ENCODE measurements at regions not wholly inside any gene's neighbourhood (a gene's known extent, or its start where the extent isn't known, plus 50 kb on each side); places are given as distances from the start of the nearest gene placed in this dataset.
A peak's percentile ranks its signal among the peaks of the same experiment; 100 is the strongest.
"Not testable (repeated sequence)": the region's sequence is repeated elsewhere in the genome, so short reads cannot be mapped to it uniquely, and the experiment has no call there.

- TF ChIP-seq CTCF (conservative IDR thresholded peaks at IDR 0.05; ENCODE audit: low read depth, low read length) (no peak), EZH2 (IDR thresholded peaks at IDR 0.05; ENCODE audit: low read length, unreplicated experiment) (no peak), EZH2phosphoT487 (IDR thresholded peaks at IDR 0.05; ENCODE audit: borderline replicate concordance, low read length) (no peak)
- no peak overlapping the region for H3K4me3 ChIP-seq (ENCODE audit: low read length)
- no peaks in the 10 kb centered on the region for H3K9me2 ChIP-seq (replicated peaks; ENCODE audit: low read length)
- CTCF ChIA-PET: no interaction called here
- BruUV-seq (replicated peaks): no TSS peak
- peak overlapping the region; percentile 42 for H3K27ac ChIP-seq (ENCODE audit: low read length)
- H4K20me1 ChIP-seq (ENCODE audit: low read length): no peaks in the 10 kb centered on the region
- no peaks in the 10 kb centered on the region for H3K36me3 ChIP-seq (ENCODE audit: low read depth, low read length)
- no peaks in the 10 kb centered on the region for H3K27me3 ChIP-seq (ENCODE audit: low read length)
- H3K9me3 ChIP-seq (ENCODE audit: low read length): no peaks in the 10 kb centered on the region
- POLR2A ChIA-PET (ENCODE audit: unreplicated experiment): no interaction called here
- peaks cover 19% of the 10 kb centered on the region for H3K4me1 ChIP-seq (ENCODE audit: insufficient read depth, low read length)
- no peak overlapping the region for H3K9ac ChIP-seq (ENCODE audit: low read length)
- H3F3A ChIP-seq (ENCODE audit: low read length, unreplicated experiment): no peaks in the 10 kb centered on the region
- no peaks in the 10 kb centered on the region for H3K79me2 ChIP-seq (ENCODE audit: low read length)
- intact Hi-C loops (cut with micrococcal nuclease): no loop called here
- ATAC-seq (peak; percentile 75), DNase-seq (peak; percentile 84)
- H3K4me2 ChIP-seq (ENCODE audit: low read length): peak overlapping the region; percentile 17; the same call in 1 of the 2 replicates
- H2AFZ ChIP-seq (ENCODE audit: low read length): peak overlapping the region; percentile 35
Measured at GRCh38 chr18:60064271-60064670, 164.5 kb downstream of the PMAIP1 start.

GRCh38 chr18:60062831-60063230 lies 163.0 kb downstream of the PMAIP1 start:
- H2AFZ ChIP-seq (ENCODE audit: low read length); H3K9me3 ChIP-seq (ENCODE audit: low read length); BruUV-seq (replicated peaks); H3F3A ChIP-seq (ENCODE audit: low read length, unreplicated experiment); H3K27me3 ChIP-seq (ENCODE audit: low read length); H3K36me3 ChIP-seq (ENCODE audit: low read depth, low read length); H3K9me2 ChIP-seq (replicated peaks; ENCODE audit: low read length); H3K27ac ChIP-seq (ENCODE audit: low read length); H3K9ac ChIP-seq (ENCODE audit: low read length); ATAC-seq; DNase-seq; intact Hi-C loops (cut with micrococcal nuclease); CTCF ChIA-PET; H4K20me1 ChIP-seq (ENCODE audit: low read length); H3K4me3 ChIP-seq (ENCODE audit: low read length); POLR2A ChIA-PET (ENCODE audit: unreplicated experiment); H3K79me2 ChIP-seq (ENCODE audit: low read length); H3K4me2 ChIP-seq (ENCODE audit: low read length): not testable (repeated sequence)
- peaks cover 19% of the 10 kb centered on the region for H3K4me1 ChIP-seq (ENCODE audit: insufficient read depth, low read length)

- intact Hi-C loops (cut with micrococcal nuclease): no loop called here
Measured at GRCh38 chr18:60062396-60062795, 162.6 kb downstream of the PMAIP1 start.

More at GRCh38 chr18:60062396-60062795, 162.6 kb downstream of the PMAIP1 start:
- no TSS peak for BruUV-seq (replicated peaks)
- no peak overlapping the region for H3K4me3 ChIP-seq (ENCODE audit: low read length)
- no peaks in the 10 kb centered on the region for H3K79me2 ChIP-seq (ENCODE audit: low read length)
- H4K20me1 ChIP-seq (ENCODE audit: low read length): no peaks in the 10 kb centered on the region
- no peaks in the 10 kb centered on the region for H3K27me3 ChIP-seq (ENCODE audit: low read length)
- H3K9me2 ChIP-seq (replicated peaks; ENCODE audit: low read length): no peaks in the 10 kb centered on the region
- TF ChIP-seq EZH2phosphoT487 (IDR thresholded peaks at IDR 0.05; ENCODE audit: borderline replicate concordance, low read length) (no peak), CTCF (conservative IDR thresholded peaks at IDR 0.05; ENCODE audit: low read depth, low read length) (no peak), EZH2 (IDR thresholded peaks at IDR 0.05; ENCODE audit: low read length, unreplicated experiment) (no peak)
- H3K9me3 ChIP-seq (ENCODE audit: low read length): no peaks in the 10 kb centered on the region
- ATAC-seq: no peak
- no peak overlapping the region for H2AFZ ChIP-seq (ENCODE audit: low read length)
- no peak overlapping the region for H3K4me2 ChIP-seq (ENCODE audit: low read length)
- POLR2A ChIA-PET (ENCODE audit: unreplicated experiment): no interaction called here
- H3K4me1 ChIP-seq (ENCODE audit: insufficient read depth, low read length): peaks cover 19% of the 10 kb centered on the region
- no peak overlapping the region for H3K9ac ChIP-seq (ENCODE audit: low read length)
- H3K36me3 ChIP-seq (ENCODE audit: low read depth, low read length): no peaks in the 10 kb centered on the region
- CTCF ChIA-PET: no interaction called here
- no peaks in the 10 kb centered on the region for H3F3A ChIP-seq (ENCODE audit: low read length, unreplicated experiment)
- H3K27ac ChIP-seq (ENCODE audit: low read length): no peak overlapping the region
- DNase-seq: no peak
